ENCODE measurements at regions not wholly inside any gene's neighbourhood (a gene's known extent, or its start where the extent isn't known, plus 50 kb on each side); places are given as distances from the start of the nearest gene placed in this dataset.

- no peak for DNase-seq (ENCODE audit: low read depth)
- Histone ChIP-seq H3K9me3 (ENCODE audit: insufficient read depth, low read depth, low read length) (no peaks in the 10 kb centered on the region), H3K79me2 (ENCODE audit: insufficient read depth, low read length) (no peaks in the 10 kb centered on the region), H3K4me2 (ENCODE audit: low read length) (no peak overlapping the region), H3K27ac (ENCODE audit: low read depth, low read length) (no peak overlapping the region), H3K36me3 (ENCODE audit: insufficient read depth, low read length) (no peaks in the 10 kb centered on the region), H3K4me3 (ENCODE audit: insufficient read depth, low read depth, low read length) (no peak overlapping the region), H4K20me1 (ENCODE audit: insufficient read depth, low read length) (no peaks in the 10 kb centered on the region), H3K4me1 (ENCODE audit: insufficient read depth, low read length) (peaks cover 6% of the 10 kb centered on the region), H3K27me3 (ENCODE audit: insufficient read depth, low read length) (no peaks in the 10 kb centered on the region), H3K9ac (ENCODE audit: low read length) (no peak overlapping the region), H2AFZ (ENCODE audit: low read depth, low read length) (no peak overlapping the region)
- Mint-ChIP-seq H3K36me3 (ENCODE audit: low read depth, unreplicated experiment) (no peaks in the 10 kb centered on the region), H3K4me3 (ENCODE audit: unreplicated experiment) (peak overlapping the region; percentile 50), H3K27ac (ENCODE audit: unreplicated experiment) (peak overlapping the region; percentile 81), H3K27me3 (ENCODE audit: low read depth, unreplicated experiment) (peaks cover 11% of the 10 kb centered on the region), H3K9me3 (ENCODE audit: unreplicated experiment) (no peaks in the 10 kb centered on the region), H3K4me1 (ENCODE audit: low read depth, unreplicated experiment) (peaks cover 4% of the 10 kb centered on the region)
- TF ChIP-seq CTCF (IDR thresholded peaks at IDR 0.05; ENCODE audit: insufficient read depth, low read depth, low read length) (no peak), EZH2 (IDR thresholded peaks at IDR 0.05; ENCODE audit: insufficient read depth, low read length) (no peak)
- FAIRE-seq: no peak
These were observed 285.7 kb downstream of the ZEB1 start for GRCh38 chr10:31604646-31605170.

- peaks cover 15% of the 10 kb centered on the region for H3K27me3 Mint-ChIP-seq (ENCODE audit: low read depth, unreplicated experiment)
- peak overlapping the region; percentile 85 for H3K4me3 Mint-ChIP-seq (ENCODE audit: unreplicated experiment)
- no peak overlapping the region for H3K27ac Mint-ChIP-seq (ENCODE audit: unreplicated experiment)
- peaks cover 4% of the 10 kb centered on the region for H3K4me1 Mint-ChIP-seq (ENCODE audit: low read depth, unreplicated experiment)
- H3K9me3 Mint-ChIP-seq (ENCODE audit: unreplicated experiment): no peaks in the 10 kb centered on the region
- DNase-seq (ENCODE audit: low read depth) (no peak), FAIRE-seq (no peak)
- no peak overlapping the region for H3K9ac ChIP-seq (ENCODE audit: low read length)
- TF ChIP-seq EZH2 (IDR thresholded peaks at IDR 0.05; ENCODE audit: insufficient read depth, low read length): no peak
- no peak for TF ChIP-seq CTCF (IDR thresholded peaks at IDR 0.05; ENCODE audit: insufficient read depth, low read depth, low read length)
- peak overlapping the region; percentile 90 for H2AFZ ChIP-seq (ENCODE audit: low read depth, low read length)
- H3K4me1 ChIP-seq (ENCODE audit: insufficient read depth, low read length): peaks cover 6% of the 10 kb centered on the region
- no peaks in the 10 kb centered on the region for H3K79me2 ChIP-seq (ENCODE audit: insufficient read depth, low read length)
- peak overlapping the region; percentile 88 for H3K4me2 ChIP-seq (ENCODE audit: low read length)
- no peak overlapping the region for H3K27ac ChIP-seq (ENCODE audit: low read depth, low read length)
- H3K36me3 Mint-ChIP-seq (ENCODE audit: low read depth, unreplicated experiment): no peaks in the 10 kb centered on the region
- H3K27me3 ChIP-seq (ENCODE audit: insufficient read depth, low read length): peaks cover 3% of the 10 kb centered on the region
- no peaks in the 10 kb centered on the region for H3K36me3 ChIP-seq (ENCODE audit: insufficient read depth, low read length)
- H3K9me3 ChIP-seq (ENCODE audit: insufficient read depth, low read depth, low read length): no peaks in the 10 kb centered on the region
- no peak overlapping the region for H3K4me3 ChIP-seq (ENCODE audit: insufficient read depth, low read depth, low read length)
- no peaks in the 10 kb centered on the region for H4K20me1 ChIP-seq (ENCODE audit: insufficient read depth, low read length)
These were observed 285.1 kb downstream of the ZEB1 start for GRCh38 chr10:31604096-31604495.

GRCh38 chr10:31603235-31604087 lies 284.4 kb downstream of the ZEB1 start:
- no peaks in the 10 kb centered on the region for H3K9me3 Mint-ChIP-seq (ENCODE audit: unreplicated experiment)
- H3K4me3 Mint-ChIP-seq (ENCODE audit: unreplicated experiment): peak overlapping the region; percentile 85
- DNase-seq (ENCODE audit: low read depth) (peak; percentile 77), FAIRE-seq (no peak)
- Histone ChIP-seq H3K4me3 (ENCODE audit: insufficient read depth, low read depth, low read length) (peak overlapping the region; percentile 71), H4K20me1 (ENCODE audit: insufficient read depth, low read length) (no peaks in the 10 kb centered on the region), H3K4me2 (ENCODE audit: low read length) (peak overlapping the region; percentile 88), H3K27ac (ENCODE audit: low read depth, low read length) (peak overlapping the region; percentile 50), H3K4me1 (ENCODE audit: insufficient read depth, low read length) (peaks cover 6% of the 10 kb centered on the region), H3K27me3 (ENCODE audit: insufficient read depth, low read length) (peaks cover 3% of the 10 kb centered on the region), H3K9me3 (ENCODE audit: insufficient read depth, low read depth, low read length) (no peaks in the 10 kb centered on the region), H3K79me2 (ENCODE audit: insufficient read depth, low read length) (no peaks in the 10 kb centered on the region), H3K9ac (ENCODE audit: low read length) (peak overlapping the region; percentile 78), H2AFZ (ENCODE audit: low read depth, low read length) (peak overlapping the region; percentile 90), H3K36me3 (ENCODE audit: insufficient read depth, low read length) (no peaks in the 10 kb centered on the region)
- H3K27me3 Mint-ChIP-seq (ENCODE audit: low read depth, unreplicated experiment): peaks cover 19% of the 10 kb centered on the region
- no peak overlapping the region for H3K27ac Mint-ChIP-seq (ENCODE audit: unreplicated experiment)
- no peak for TF ChIP-seq CTCF (IDR thresholded peaks at IDR 0.05; ENCODE audit: insufficient read depth, low read depth, low read length)
- TF ChIP-seq EZH2 (IDR thresholded peaks at IDR 0.05; ENCODE audit: insufficient read depth, low read length): no peak
- peaks cover 4% of the 10 kb centered on the region for H3K4me1 Mint-ChIP-seq (ENCODE audit: low read depth, unreplicated experiment)
- no peaks in the 10 kb centered on the region for H3K36me3 Mint-ChIP-seq (ENCODE audit: low read depth, unreplicated experiment)

All from astrocyte (in vitro differentiated cells and primary cell).